LNCaP clone FGC (cell line): ENCODE measurements at regions not wholly inside any gene's neighbourhood (a gene's known extent, or its start where the extent isn't known, plus 50 kb on each side); places are given as distances from the start of the nearest gene placed in this dataset.

Experiments used
- DNase-seq: peaks from one replicate; pipeline ENCODE4 v3.0.0-alpha.2; 2011; ENCODE audit warnings: low read depth
- H3K4me3 ChIP-seq: 2 replicates; pipeline ENCODE4 v1.5.1; 2011; ENCODE audit warnings: mild to moderate bottlenecking, low read depth, low read length, control low read depth
- TF ChIP-seq, protein P1 (sequence below): IDR thresholded peaks from 2 replicates; pipeline ENCODE4 v1.5.1; 2012; ENCODE audit warnings: mild to moderate bottlenecking; ENCODE audit not compliant: control insufficient read depth, insufficient read depth; ENCODE audit errors: extremely low read depth

DNA sequence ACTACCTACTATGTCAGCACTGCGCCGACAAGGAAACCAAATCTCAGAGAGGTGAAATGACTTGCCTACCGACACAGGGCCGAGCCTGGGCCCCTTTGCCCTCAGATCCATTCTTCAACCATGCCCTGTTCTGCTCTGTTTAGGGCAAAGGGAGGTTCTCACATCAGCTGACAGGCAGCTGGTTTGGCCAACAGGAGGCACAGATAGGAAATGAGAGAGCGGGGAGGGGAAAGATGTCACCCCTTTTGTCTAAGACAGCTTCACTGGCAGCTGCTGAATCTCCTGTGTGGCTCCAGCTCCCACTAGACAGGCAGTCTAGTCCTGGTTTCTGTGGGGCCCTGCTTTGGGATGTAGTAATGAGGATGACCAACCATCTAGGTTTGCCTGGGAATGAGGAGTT, 158.7 kb downstream of the TMEM200A start:
- no peak overlapping the region for H3K4me3 ChIP-seq
- TF ChIP-seq, protein P1, sequence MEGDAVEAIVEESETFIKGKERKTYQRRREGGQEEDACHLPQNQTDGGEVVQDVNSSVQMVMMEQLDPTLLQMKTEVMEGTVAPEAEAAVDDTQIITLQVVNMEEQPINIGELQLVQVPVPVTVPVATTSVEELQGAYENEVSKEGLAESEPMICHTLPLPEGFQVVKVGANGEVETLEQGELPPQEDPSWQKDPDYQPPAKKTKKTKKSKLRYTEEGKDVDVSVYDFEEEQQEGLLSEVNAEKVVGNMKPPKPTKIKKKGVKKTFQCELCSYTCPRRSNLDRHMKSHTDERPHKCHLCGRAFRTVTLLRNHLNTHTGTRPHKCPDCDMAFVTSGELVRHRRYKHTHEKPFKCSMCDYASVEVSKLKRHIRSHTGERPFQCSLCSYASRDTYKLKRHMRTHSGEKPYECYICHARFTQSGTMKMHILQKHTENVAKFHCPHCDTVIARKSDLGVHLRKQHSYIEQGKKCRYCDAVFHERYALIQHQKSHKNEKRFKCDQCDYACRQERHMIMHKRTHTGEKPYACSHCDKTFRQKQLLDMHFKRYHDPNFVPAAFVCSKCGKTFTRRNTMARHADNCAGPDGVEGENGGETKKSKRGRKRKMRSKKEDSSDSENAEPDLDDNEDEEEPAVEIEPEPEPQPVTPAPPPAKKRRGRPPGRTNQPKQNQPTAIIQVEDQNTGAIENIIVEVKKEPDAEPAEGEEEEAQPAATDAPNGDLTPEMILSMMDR, result no peak
- DNase-seq, result no peak

DNA sequence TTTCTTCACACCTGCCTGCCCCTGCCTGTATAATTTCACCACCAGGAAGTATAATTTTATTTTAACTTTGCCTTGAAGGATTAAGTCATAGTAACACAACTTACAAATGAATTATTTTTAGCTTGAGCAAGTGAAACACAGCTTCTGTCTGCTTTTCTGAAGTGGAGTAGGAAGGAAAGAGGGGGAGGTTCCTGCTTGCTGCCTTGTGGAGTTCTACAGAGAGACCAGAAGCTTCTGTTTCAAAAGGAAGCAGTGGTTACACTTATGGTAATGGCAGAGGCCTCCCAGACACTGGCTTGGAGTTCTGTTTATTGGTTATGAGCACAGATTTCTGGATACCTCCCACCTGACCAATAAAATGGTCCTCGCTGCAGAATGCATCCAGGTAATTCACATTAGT, 159.6 kb downstream of the TMEM200A start:
- DNase-seq, result no peak
- TF ChIP-seq, protein P1, result no peak
- no peak overlapping the region for H3K4me3 ChIP-seq

DNA sequence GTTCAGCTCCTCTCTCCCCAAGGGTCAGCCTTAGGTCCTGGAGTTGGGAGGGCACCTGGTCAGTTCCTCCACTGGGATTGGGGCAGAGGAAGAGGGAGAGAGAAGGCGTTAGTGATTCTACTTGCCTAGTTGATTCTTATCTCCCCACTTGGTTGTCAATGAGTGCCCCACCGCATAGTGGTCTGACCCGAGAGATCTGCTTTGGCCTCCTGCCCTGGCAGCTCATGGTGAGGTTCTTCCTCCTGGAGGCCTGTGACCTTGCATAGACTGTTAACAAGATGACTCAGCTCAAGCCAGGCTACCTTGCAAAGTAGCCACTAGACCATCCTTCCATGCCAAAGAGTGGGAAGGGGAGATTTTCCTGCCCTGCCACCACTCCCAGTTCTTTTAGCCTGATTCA, 160.6 kb downstream of the TMEM200A start:
- TF ChIP-seq, protein P1, result no peak
- DNase-seq, result no peak
- no peak overlapping the region for H3K4me3 ChIP-seq

DNA sequence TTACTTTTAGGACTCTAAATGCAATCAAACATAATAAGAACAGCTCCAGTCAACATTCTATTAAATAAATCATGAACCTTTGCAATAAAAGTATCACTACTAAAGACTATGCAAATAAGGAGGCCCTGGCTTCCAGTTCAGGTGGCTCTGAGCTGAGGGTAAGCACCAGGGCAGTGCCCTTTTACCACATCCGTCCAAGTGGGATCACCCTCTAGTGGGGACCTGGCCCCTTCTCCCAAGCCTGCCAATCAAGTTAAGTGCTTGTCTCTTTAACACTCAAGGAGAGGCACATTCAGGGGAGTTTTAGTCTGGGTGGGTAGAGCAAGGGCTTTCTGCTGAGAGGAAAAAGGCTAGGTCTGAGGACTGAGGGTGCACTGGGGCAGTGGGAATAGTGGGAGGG, 161.4 kb downstream of the TMEM200A start:
- TF ChIP-seq, protein P1, result no peak
- H3K4me3 ChIP-seq, result no peak overlapping the region
- no peak for DNase-seq

DNA sequence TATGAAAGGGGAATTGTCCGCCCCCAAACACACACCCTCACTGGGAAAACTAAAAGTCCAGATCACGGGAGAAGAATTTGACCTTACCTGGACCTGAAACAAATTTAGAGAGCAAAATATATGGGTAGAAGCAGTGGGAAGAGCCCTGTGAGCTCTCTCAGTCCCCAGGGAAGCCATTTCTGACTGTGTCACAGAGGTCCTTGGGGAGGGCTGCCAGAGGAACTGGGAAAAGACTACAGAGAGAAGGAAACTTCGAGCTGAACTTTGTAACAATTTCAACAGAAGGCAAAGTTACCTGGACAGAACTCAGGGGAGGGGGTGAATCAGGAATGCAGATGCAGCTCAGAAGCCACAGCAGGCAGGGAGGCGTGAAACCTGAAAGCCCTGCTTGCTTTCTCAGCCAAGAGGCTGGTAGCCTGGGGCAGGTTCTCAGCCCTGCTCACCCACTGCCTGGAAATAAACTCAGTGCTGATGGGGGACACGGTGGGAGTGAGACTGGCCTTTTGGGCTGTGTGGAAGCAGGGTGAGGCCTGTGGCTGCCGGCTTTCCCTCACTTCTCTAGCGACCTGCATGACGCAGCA, 163.8 kb downstream of the TMEM200A start:
- TF ChIP-seq, protein P1, result no peak
- no peak overlapping the region for H3K4me3 ChIP-seq
- DNase-seq, result no peak

DNA sequence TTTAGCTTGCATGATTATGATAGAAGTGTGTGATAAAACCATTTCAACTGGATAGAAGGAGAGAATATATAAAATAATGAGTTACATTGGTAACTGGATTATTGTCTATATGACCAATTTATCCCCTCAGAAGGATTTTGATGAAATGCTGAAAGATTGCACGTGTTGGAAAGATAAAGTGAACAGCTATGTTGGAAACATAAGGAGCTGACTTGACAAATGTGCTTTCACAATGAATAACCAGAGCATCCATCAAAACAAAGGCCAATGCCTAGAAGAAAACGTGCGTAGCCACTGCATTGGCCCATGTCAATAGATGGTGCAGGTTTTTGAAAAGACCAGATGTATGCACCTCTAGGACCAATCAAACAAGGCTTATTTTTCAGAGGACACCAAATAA, 168.8 kb downstream of the TMEM200A start:
- TF ChIP-seq, protein P1, result no peak
- DNase-seq, result no peak
- H3K4me3 ChIP-seq, result no peak overlapping the region

DNA sequence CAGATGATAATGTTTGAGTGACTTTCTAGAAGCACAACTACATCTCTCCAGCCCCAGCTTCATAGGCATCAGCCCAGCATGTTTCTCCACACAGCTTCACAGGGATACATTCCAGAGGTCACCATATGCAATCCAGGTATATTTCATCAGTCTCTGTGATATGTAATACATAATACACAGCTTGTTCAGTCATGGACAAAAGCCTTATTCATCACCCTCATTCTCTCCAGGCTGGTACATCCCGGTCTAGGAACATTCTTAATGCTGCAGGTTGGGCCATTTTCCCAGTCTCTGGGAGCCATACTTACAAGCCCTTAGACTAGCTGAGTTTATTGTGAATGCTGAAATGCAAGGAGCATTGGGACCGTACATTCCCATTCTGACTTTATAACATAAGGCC, 169.4 kb downstream of the TMEM200A start:
- no peak for DNase-seq
- TF ChIP-seq, protein P1, result no peak
- H3K4me3 ChIP-seq, result no peak overlapping the region
